ENCODE measurements at regions not wholly inside any gene's neighbourhood (a gene's known extent, or its start where the extent isn't known, plus 50 kb on each side); places are given as distances from the start of the nearest gene placed in this dataset.

- TF ChIP-seq CTCF (IDR thresholded peaks at IDR 0.05): no peak
- no peak for TF ChIP-seq POLR2A (IDR thresholded peaks at IDR 0.05)
These were observed 84.4 kb downstream of the FSCB start for GRCh38 chr14:44422699-44423098.
